ENCODE measurements at regions not wholly inside any gene's neighbourhood (a gene's known extent, or its start where the extent isn't known, plus 50 kb on each side); places are given as distances from the start of the nearest gene placed in this dataset.

DNA sequence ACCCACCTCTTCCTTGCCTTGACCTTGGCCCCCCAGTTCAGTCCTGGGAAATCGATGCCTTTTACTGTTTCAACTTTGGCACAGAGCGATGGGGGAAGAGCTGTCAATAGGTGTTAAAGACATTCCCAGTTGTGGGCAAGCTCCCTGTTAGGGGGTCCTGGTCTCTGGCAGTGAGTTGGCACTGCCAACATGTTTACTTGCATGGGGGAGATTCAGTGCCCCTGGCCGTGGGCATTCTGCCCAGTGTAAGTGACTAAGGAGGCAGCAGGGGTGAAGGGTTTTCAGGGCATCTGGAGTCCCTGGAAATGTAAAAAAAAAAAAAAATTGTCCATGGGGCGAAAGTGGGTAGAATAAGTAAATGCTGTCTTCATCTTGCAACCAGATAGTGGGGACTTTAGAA, 407.0 kb downstream of the PTPRU start:
- DNase-seq (ENCODE audit: low spot score): no peak

DNA sequence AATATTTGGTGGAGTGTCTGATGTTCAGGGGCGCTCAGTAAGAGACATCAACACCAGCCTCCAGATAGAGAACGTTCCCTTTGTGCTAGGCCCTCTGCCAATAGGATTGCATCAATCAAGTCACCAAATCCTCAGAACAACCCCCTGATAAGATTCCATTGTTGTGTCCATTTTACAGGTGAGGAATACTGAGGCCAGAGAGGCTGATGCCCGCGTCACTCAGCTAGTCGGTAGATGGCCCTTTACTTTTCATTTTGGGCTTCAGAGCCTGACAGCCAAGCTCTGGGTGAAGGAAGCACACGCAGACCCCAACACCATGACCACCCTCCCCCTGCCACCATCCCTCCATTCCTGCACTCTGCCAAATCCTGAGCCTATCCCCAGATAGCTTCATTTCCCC, 406.2 kb downstream of the PTPRU start:
- DNase-seq (ENCODE audit: low spot score): no peak

DNA sequence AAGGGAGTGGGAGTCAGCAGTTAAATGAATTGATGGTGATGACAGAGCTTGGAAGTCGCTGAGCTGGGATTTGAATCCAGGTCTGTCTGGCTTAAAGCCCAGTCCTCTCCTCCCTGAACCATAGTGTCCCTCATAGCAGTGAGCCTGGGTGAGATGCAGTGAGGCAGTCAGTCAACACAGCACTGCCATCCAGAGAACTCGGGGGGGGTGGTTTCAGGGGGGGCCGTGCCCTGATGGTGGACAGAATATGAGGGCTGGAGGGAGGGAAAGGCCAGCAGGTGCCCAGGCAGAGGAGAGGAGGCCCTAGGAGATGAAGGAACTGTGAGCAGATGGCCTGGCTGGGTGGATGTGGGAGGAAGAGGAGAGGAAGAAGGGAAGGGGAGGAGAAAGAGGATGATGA, 405.6 kb downstream of the PTPRU start:
- DNase-seq (ENCODE audit: low spot score): no peak

DNA sequence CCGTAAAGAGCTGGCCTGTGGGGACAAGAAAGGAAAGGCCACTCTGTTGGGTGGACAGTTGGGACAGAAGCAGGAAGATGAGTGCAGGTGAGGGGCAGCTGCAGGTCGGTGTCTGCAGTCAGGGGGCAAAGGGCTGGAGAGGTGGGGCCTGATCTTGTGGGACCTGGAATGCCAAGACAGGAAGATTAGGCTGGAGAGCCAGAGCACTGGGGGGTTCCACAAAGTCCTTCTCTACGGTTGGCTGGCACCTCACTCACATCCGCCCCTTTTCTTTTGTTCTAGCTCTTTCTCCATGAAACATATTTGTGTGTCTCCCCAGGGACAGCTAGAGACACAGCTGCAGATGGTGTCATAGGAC, 404.1 kb downstream of the PTPRU start:
- no peak for DNase-seq (ENCODE audit: low spot score)

DNA sequence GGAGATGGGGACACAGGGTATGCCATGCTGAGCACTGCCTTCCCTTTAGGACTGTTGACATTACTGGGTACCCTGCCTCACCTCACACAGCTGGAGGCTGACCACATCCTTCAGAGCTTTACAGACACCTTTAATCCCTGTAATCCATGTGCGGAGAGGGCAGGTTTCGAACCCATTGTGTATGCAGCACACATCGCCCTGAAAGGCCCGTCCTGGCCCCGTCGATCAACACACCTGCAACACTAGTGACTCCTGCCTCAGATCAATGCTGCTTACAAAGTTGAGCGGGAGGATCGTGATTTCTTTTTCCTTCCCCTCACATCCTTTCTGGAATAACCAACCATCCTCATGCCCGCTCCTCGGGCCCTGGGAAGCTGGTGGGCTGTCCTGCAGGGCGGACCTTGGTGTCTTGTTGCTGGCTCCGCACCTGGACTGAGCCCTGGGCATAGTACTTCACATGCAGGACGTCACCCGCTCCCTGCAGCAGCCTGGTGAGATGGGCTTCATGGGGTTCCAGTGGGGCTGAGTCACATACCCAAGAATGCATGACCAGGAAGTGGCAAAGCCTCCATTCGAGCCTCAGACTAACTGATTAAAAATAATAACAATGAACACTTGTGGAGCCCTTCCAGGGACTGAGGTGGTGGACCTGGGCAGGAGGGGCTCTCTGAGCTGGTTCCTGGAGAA, 403.6 kb downstream of the PTPRU start:
- DNase-seq (ENCODE audit: low spot score): no peak

DNA sequence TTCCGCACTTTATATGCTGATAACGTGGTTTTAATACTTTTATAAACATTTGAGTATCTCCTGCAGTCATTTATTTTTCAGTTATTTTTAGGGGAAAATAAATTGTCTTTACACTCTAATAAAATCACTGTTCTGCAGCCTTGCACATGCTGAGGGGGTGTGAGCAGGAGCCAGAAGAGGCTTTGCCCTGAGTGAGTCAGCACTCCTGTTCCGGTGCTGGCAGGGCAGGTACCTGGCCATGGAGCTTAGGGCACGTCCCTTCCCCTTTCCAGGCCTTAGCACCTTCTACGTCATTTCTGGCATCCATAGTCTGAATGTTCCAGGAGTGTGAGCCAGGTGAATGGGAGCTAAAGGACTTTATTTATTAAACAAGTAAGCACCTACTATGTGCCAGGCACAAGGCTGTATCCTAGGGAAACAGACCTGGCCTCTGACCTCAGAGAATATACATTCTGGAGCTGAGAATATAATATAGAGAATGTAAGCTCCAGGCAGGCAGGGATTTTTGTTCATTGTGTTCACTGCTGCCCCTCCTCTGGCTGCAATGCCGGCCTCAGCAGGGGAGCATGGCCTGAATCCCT, 402.9 kb downstream of the PTPRU start:
- no peak for DNase-seq (ENCODE audit: low spot score)

DNA sequence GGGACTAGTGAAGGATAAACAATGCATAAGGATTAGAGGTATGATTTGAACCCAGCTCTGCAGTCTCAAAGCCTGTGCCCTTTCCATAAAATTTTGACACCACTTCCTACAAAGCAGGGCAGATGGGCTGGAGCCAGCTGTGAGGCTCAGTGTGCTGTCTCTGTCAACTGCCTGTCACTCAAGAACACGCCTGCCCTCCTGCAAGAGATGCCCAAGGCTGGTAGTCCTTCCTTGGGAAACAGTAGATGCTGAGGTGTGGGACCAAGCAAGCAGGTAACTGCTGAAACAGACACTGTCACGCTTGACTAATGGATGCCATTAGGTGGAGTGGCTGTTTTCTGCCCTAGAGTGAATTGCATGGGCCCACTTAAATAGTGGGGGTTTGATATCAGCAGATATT, 402.0 kb downstream of the PTPRU start:
- DNase-seq (ENCODE audit: low spot score): no peak

DNA sequence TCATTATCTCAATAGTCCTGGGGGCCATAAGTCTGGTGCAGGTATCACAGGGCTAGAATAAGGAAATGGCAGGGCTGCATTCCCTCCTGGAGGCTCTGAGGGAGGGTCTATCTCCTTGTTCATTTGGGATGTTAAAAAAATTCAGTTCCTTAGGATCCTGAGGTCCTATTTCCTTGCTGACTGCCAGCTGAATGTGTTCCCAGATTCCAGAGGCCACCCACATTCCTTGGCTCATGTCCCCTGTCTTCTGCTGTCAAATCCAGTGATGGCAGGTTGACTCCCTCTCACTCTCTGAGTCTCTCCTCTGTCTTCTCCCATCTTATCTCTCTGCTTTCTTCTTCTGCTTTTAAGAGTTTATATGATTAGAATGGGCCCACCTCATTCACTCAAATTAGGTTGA, 400.6 kb downstream of the PTPRU start:
- DNase-seq (ENCODE audit: low spot score): no peak

DNA sequence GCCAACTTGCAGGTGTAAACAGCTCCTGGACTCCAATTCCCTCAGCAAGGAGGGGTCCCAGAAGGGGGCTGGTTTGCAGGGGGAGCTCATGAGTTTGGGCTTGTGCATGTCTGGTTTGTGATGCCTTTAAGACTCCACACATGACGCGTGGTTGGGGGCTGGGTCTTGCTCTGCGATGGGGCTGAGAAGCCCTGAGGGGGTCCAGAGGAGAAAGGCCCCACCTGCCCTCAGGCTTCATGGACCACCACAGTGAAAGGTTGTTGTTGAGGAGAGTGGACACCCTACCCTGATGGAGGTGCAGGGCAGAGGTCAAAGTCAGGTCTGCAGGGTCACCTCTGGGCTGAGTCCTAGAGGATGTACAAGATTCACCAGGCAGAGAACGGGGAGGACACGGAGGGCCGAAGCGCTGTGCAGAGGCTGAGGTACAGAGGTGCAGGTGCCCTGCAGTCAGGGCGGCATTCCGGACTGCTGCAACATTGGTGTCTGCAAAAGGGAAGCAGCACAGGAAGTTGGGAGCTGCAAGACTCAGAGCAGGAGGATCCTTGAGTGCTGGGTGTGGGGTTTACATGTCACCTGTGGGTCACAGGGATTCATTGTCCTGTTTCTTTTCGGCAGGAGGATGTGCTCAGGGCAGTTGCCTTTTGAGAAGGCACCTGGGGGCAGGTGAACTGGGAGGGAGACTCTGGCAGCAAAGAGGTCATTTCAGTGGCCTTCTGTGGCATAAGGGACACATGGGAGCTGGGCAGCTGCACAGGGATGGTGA, 399.4 kb downstream of the PTPRU start:
- no peak for DNase-seq (ENCODE audit: low spot score)

DNA sequence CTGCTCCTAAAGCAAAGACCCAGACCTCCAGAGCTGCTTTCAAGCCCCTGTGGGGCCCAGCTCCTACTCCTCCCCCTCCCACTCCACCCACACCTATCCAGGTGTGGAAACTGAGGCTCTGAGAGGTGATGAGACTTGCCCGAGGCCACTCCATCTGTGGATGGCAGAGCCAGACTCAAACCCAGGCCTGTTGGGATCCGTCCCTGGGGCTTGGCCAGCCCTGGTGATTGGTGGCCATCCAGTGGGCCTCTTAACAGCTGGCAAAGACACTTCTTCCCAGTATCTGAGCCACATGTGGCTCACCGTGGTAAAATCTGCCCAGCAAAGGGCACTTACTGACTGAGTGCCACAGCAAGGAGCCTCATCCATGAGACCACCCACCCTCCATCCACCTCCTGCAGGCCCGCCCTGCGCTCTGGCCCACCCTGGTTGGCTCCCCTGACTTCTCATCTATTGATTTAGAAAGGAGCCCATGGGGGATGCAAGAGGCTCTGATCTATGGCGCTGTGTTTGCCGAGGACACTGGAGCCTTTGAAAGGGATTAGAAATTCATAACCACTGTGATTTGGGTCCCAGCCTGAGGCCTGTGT, 398.5 kb downstream of the PTPRU start:
- DNase-seq (ENCODE audit: low spot score): no peak

DNA sequence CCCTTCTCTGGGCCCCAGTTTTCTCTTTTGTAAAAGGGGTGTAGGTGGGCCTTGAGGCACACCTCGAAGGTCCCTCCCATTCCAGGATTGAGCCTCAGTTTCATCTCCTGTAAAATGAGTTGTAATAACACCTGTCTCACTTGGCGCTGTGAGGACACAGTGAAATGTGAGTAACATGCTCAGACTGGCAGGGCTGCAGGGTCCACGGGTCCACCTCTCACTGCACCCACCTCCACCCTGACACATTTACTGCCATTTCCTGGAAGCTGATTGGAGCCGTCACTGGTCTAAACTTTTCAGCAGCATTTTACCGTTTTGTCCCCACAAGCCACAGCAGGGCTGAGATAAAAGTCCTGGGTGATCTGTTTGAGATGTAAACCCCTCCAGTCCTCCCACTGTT, 398.0 kb downstream of the PTPRU start:
- DNase-seq (ENCODE audit: low spot score): no peak

DNA sequence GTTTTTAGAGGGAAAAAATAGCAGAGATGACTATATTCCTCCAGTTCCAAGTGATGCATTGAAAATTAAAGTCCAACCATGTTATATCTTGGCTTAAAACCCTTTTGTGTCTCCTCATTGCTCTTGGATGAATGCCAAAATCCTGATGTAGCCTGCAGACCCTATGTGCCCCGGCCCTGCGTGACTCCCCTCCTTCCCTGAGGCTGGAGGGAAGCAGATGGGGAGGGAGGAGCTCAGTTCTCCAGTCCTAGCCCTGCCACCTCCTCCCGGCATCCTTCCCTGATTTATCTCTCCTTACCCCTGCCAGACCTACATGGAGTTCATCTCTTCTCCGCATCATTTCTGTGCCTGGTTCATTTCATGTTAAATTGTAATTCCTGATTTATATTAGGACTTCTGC, 397.4 kb downstream of the PTPRU start:
- DNase-seq (ENCODE audit: low spot score): no peak

DNA sequence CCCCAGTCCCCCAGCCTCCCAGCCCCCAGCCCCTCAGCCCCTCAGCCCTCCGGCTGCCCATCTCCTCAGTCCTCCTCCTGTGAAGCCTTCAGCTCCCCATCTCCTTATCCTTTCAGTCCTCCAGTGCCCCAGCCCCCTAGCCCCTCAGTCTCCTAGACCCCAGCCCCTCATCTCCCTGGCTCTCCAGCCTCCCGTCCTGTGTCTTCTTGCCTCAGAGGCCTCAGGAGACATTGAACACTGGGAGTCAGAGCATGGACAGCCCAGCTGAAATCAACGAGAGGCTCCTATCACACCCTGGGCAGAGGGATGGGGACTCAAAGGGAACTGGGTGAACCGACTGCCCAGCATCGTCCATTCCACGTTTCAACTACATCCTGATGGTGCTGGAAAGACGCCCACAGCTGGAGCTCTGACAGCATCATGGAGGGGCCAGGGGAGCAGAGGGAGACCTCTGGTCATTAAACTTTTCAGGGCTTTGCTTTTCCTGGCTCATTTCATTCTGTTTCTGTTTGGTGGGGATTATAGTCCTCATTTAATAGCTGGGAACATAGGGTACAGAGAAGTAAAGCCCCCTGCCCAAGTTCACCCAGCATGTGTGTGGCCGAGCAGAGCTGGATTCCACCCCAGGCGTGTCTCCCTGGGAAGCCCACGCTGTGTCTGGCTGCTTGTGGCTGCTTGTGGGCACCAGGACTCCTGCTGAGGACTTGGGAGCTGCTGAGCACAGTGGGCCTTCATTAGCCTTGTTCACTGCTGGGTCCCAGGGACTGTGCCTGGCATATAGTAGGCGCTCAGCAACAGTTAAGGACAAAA, 396.7 kb downstream of the PTPRU start:
- DNase-seq (ENCODE audit: low spot score): no peak

DNA sequence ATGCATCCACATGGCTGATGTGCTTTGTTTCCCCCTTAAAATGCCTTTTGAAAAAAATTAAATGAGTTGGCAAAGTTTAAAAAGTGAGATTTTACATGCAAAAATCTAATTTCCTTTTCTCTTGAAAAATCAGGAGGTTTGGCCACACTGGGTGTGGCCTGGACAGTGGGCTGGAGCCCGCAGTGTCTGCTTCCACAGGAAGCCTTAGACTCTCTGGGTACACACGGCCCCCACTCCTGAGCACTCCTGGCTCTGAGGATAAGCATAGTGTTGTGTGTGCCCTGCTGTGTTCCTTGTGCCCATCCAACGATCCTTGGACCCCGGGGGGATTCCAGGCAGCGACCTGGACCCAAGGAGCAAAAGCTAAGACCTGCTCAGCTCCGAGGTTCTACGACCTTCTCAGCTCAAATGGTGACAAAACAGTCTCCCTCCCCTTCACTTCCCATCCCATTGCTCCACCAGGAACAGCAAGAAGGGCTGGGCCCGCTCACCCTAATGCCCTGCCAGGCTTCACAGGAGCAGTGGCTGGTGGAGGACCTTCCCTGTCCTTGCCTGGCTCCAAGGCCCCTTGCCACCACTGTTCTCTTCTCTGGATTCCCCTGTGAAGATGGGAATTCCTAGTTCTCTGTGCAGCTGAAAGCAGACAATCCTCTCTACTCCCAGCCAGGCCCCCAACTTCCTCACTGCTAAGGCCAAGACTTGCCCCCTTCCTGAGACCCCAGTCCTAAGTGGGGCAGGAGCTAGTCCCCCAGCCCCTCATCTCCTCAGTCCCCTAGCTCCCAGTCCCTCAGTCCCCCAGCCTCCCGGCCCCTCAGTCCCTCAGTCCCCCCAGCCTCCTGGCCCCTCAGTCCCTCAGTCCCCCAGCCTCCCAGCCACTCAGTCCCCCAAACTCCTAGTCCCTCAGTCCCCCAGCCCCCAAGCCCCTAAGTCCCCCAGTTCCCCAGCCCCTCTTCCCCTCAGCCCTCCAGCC, 395.8 kb downstream of the PTPRU start:
- DNase-seq (ENCODE audit: low spot score): no peak

DNA sequence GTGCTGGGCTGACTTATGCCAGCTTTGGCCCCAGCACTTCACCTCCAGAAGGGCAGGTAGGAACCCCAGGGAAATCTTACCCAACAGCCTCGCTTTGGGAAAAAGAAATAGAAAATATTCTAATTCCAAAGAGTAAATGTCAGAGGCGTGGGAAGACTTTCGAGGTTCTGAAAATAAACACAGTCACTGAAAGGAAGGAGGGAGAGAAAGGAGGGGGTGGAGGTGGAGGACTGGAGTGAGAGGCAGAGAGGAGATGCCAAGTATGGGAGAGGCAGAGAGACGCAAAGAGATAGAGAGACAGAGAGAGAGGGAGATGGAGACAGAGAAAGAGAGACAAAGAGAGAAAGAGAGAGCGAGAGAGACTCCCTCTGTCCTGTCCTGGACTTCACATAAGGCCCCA, 395.0 kb downstream of the PTPRU start:
- no peak for DNase-seq (ENCODE audit: low spot score)

DNA sequence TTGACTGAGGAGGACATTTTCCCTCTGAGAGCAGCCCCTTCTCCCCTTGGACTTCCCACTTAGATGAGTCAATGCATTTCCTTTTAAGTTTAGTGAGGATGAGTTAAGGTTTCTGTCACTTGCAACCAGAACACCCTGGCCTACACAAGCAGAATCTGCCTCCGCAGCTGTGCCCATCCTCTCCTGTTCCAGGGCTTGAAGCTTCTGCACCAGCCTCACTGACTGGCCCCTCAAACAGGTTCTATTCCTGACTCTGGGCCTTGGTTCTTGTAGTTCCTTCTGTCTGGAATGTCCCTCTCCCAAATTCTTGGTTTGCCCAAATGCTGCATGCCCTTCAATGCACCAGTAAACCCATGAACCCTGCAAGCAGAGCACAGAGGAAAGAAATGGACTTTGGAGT, 394.4 kb downstream of the PTPRU start:
- DNase-seq (ENCODE audit: low spot score): no peak

DNA sequence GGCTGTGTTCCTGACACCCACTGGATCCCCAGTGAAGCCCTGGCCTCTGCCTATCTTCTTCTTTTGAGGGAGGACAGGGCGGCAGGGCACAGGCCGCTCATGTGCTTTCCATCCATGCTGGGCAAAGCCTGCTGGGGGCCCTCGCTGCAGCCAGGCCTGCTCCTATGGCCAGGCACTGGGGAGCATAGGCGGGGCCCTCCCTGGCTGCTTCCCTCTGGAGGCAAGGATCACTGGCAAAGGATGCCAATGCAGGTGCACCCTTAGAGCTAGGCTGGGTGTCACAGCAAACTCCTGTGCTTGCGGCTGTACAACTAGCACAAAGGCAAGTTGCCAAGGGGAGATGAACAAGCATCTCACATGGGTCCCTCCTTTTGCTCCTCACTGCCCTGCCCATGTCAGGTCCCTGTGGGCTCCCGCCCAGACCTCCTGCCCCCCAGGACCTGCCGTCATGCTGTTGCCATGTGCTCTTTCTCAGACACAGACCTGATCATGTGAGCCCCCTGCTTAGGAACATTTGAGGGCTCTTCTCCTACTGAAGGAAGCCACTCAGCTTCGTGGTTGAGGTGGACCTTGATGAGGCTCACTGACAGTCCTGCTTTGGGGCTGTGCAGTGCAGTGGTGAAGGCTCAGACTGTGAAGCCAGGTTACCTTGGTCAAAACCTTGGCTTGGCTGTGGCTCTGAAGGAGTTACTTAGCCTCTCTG, 393.6 kb downstream of the PTPRU start:
- DNase-seq (ENCODE audit: low spot score): no peak

DNA sequence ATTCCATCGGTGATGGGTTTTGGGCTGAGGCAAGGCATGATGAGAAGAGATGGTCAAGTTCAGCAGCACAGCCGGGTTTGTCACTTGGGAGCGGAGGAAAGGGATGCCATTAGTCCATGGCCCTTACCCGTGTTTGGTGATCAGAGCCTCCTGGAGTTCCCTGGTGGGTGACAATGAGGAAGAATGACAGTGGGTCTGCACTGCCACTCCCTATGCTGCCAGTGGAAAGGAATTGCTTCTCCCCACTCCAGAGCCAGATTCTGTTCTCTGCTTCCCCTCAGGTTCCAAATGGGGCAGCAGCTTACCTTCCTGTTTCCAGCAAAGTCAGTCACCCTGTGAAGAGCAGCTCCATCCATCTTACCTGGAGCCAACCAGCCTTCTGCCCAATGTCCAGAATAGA, 393.1 kb downstream of the PTPRU start:
- DNase-seq (ENCODE audit: low spot score): no peak

DNA sequence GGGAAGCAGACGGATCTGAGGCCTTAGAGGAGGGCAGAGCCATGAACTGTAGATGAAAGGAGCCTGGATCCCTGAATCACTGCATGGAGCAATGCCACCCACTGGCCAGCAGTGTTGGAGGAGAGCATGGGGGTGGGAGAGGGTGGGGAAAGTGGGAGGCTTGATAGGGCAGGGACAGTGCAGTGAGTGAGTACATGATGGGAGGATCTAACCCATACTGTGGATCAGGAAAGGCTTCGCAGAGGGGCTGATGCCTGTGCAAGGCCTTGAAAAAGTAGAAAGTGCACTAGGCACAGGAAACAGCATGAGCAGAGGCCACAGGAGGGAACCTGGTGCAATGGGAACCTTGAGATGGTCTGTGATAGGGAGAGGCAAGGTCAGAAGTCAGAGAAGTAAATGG, 391.9 kb downstream of the PTPRU start:
- DNase-seq (ENCODE audit: low spot score): no peak

DNA sequence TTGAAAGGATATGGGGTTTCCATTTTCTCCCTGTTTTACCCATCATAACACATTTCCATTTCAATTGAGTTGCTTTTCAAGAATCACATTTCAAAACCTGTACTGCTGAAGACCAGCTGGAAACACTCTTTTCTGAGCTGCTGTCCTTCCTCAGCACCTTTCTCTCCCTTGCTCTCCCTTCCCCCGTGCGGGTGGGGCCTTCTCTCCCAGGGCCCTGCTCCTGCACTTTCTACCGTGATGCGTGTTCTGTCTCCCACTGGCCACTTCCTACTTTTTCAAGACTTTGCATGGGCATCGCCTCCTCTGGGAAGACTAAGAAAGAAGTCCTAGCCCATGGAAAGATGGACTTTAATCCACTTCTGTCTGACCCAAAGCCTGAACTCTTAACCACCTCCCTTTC, 390.4 kb downstream of the PTPRU start:
- no peak for DNase-seq (ENCODE audit: low spot score)

DNA sequence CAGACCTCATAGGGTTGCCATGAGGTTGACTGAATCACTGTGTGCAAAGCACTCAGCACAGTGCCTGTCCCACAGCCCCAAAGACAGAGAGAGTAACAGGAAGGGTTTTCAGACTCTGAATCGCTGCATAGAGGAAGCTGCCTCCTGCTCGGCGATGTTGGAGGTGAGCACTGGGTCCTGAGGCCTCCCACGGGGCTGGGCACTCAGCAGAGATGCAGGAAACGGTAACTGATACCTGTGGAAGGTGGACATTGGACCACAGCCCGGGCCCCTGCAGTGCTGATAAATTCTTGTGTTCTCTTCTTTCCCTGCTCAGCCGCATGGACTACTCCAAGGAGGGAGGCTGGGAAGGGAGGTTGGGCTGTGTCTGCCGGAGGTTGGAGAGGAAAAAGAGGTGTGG, 389.7 kb downstream of the PTPRU start:
- no peak for DNase-seq (ENCODE audit: low spot score)
